ENCODE measurements at regions not wholly inside any gene's neighbourhood (a gene's known extent, or its start where the extent isn't known, plus 50 kb on each side); places are given as distances from the start of the nearest gene placed in this dataset.

- DNase-seq, result no peak
- Mint-ChIP-seq H3K27ac (no peak overlapping the region), H3K27me3 (peaks cover 12% of the 10 kb centered on the region), H3K4me1 (no peaks in the 10 kb centered on the region), H3K9me3 (peaks cover 2% of the 10 kb centered on the region), H3K36me3 (no peaks in the 10 kb centered on the region), H3K4me3 (no peak overlapping the region)
- no peak for ATAC-seq (ENCODE audit: low read depth)
- POLR2A ChIA-PET, result interaction anchor here (0.5 kb wide), 1 partner anchor 100 kb away, joined by 6 read pairs; no protein-coding TSS in a partner anchor
These were observed 216.4 kb upstream of the GJB5 start for GRCh38 chr1:34538481-34538880.

GRCh38 chr1:34547046-34547674 is 207.7 kb upstream of the GJB5 start:
- ATAC-seq (ENCODE audit: low read depth), result no peak
- no peak overlapping the region for H3K4me3 Mint-ChIP-seq
- H3K27me3 Mint-ChIP-seq, result peaks cover 4% of the 10 kb centered on the region
- H3K27ac Mint-ChIP-seq, result no peak overlapping the region
- POLR2A ChIA-PET, result no interaction called here
- H3K9me3 Mint-ChIP-seq, result peaks cover 1% of the 10 kb centered on the region
- H3K4me1 Mint-ChIP-seq, result no peaks in the 10 kb centered on the region
- no peak for DNase-seq
- no peaks in the 10 kb centered on the region for H3K36me3 Mint-ChIP-seq

GRCh38 chr1:34549199-34549598 is 205.6 kb upstream of the GJB5 start:
- Mint-ChIP-seq H3K4me1 (no peaks in the 10 kb centered on the region), H3K4me3 (no peak overlapping the region), H3K36me3 (no peaks in the 10 kb centered on the region), H3K9me3 (peaks cover 4% of the 10 kb centered on the region), H3K27ac (no peak overlapping the region), H3K27me3 (peaks cover 9% of the 10 kb centered on the region)
- ATAC-seq (ENCODE audit: low read depth) (no peak), DNase-seq (no peak)
- POLR2A ChIA-PET, result no interaction called here

- no peaks in the 10 kb centered on the region for H3K9me3 Mint-ChIP-seq
- H3K4me1 Mint-ChIP-seq, result no peaks in the 10 kb centered on the region
- POLR2A ChIA-PET, result no interaction called here
- ATAC-seq (ENCODE audit: low read depth) (no peak), DNase-seq (no peak)
- peaks cover 5% of the 10 kb centered on the region for H3K27me3 Mint-ChIP-seq
- H3K4me3 Mint-ChIP-seq, result no peak overlapping the region
- H3K27ac Mint-ChIP-seq, result no peak overlapping the region
- no peaks in the 10 kb centered on the region for H3K36me3 Mint-ChIP-seq
These were observed 176.5 kb upstream of the GJB5 start for GRCh38 chr1:34578306-34578705.

GRCh38 chr1:34582356-34582755 is 172.5 kb upstream of the GJB5 start:
- peaks cover 11% of the 10 kb centered on the region for H3K27me3 Mint-ChIP-seq
- POLR2A ChIA-PET, result no interaction called here
- ATAC-seq (ENCODE audit: low read depth) (no peak), DNase-seq (no peak)
- H3K4me3 Mint-ChIP-seq, result no peak overlapping the region
- H3K4me1 Mint-ChIP-seq, result no peaks in the 10 kb centered on the region
- H3K9me3 Mint-ChIP-seq, result no peaks in the 10 kb centered on the region
- no peak overlapping the region for H3K27ac Mint-ChIP-seq
- no peaks in the 10 kb centered on the region for H3K36me3 Mint-ChIP-seq

- no peak for DNase-seq
- no peaks in the 10 kb centered on the region for H3K4me1 Mint-ChIP-seq
These were observed 167.1 kb upstream of the GJB5 start for GRCh38 chr1:34587761-34588160.

GRCh38 chr1:34590211-34590623 is 164.6 kb upstream of the GJB5 start:
- ATAC-seq (ENCODE audit: low read depth) (no peak), DNase-seq (no peak)
- H3K4me3 Mint-ChIP-seq, result no peak overlapping the region
- POLR2A ChIA-PET, result no interaction called here
- no peaks in the 10 kb centered on the region for H3K9me3 Mint-ChIP-seq
- H3K4me1 Mint-ChIP-seq, result no peaks in the 10 kb centered on the region
- no peaks in the 10 kb centered on the region for H3K36me3 Mint-ChIP-seq
- H3K27me3 Mint-ChIP-seq, result peaks cover 6% of the 10 kb centered on the region
- no peak overlapping the region for H3K27ac Mint-ChIP-seq

More at GRCh38 chr1:34587761-34588160, 167.1 kb upstream of the GJB5 start:
- POLR2A ChIA-PET, result no interaction called here
- no peaks in the 10 kb centered on the region for H3K36me3 Mint-ChIP-seq
- H3K27ac Mint-ChIP-seq, result no peak overlapping the region
- H3K4me3 Mint-ChIP-seq, result no peak overlapping the region
- H3K27me3 Mint-ChIP-seq, result peaks cover 6% of the 10 kb centered on the region
- no peaks in the 10 kb centered on the region for H3K9me3 Mint-ChIP-seq
- no peak for ATAC-seq (ENCODE audit: low read depth)

- ATAC-seq (ENCODE audit: low read depth), result no peak
- no peaks in the 10 kb centered on the region for H3K36me3 Mint-ChIP-seq
These were observed 162.9 kb upstream of the GJB5 start for GRCh38 chr1:34591751-34592629.

GRCh38 chr1:34597877-34598514 is 156.9 kb upstream of the GJB5 start:
- peaks cover 7% of the 10 kb centered on the region for H3K27me3 Mint-ChIP-seq
- POLR2A ChIA-PET, result no interaction called here
- H3K4me3 Mint-ChIP-seq, result no peak overlapping the region
- no peaks in the 10 kb centered on the region for H3K36me3 Mint-ChIP-seq
- H3K4me1 Mint-ChIP-seq, result no peaks in the 10 kb centered on the region
- peak; percentile 65 for DNase-seq
- ATAC-seq (ENCODE audit: low read depth), result peak; percentile 30
- no peaks in the 10 kb centered on the region for H3K9me3 Mint-ChIP-seq
- H3K27ac Mint-ChIP-seq, result no peak overlapping the region

More at GRCh38 chr1:34591751-34592629, 162.9 kb upstream of the GJB5 start:
- Mint-ChIP-seq H3K4me3 (no peak overlapping the region), H3K27me3 (peaks cover 4% of the 10 kb centered on the region), H3K4me1 (no peaks in the 10 kb centered on the region), H3K9me3 (no peaks in the 10 kb centered on the region), H3K27ac (no peak overlapping the region)
- POLR2A ChIA-PET, result no interaction called here
- DNase-seq, result no peak

GRCh38 chr1:34602907-34603306 is 151.9 kb upstream of the GJB5 start:
- H3K36me3 Mint-ChIP-seq, result no peaks in the 10 kb centered on the region
- no peaks in the 10 kb centered on the region for H3K9me3 Mint-ChIP-seq
- no peak for DNase-seq
- H3K27ac Mint-ChIP-seq, result no peak overlapping the region
- peaks cover 3% of the 10 kb centered on the region for H3K27me3 Mint-ChIP-seq
- H3K4me1 Mint-ChIP-seq, result no peaks in the 10 kb centered on the region
- POLR2A ChIA-PET, result no interaction called here
- H3K4me3 Mint-ChIP-seq, result no peak overlapping the region
- ATAC-seq (ENCODE audit: low read depth), result no peak

GRCh38 chr1:34603594-34603993 is 151.3 kb upstream of the GJB5 start:
- DNase-seq (no peak), ATAC-seq (ENCODE audit: low read depth) (no peak)
- Mint-ChIP-seq H3K27me3 (peaks cover 2% of the 10 kb centered on the region), H3K4me3 (no peak overlapping the region), H3K27ac (no peak overlapping the region), H3K36me3 (no peaks in the 10 kb centered on the region), H3K4me1 (no peaks in the 10 kb centered on the region), H3K9me3 (no peaks in the 10 kb centered on the region)
- POLR2A ChIA-PET, result no interaction called here

- Mint-ChIP-seq H3K27me3 (peaks cover 6% of the 10 kb centered on the region), H3K27ac (no peak overlapping the region), H3K4me3 (no peak overlapping the region), H3K4me1 (no peaks in the 10 kb centered on the region), H3K9me3 (no peaks in the 10 kb centered on the region), H3K36me3 (no peaks in the 10 kb centered on the region)
- no peak for DNase-seq
- POLR2A ChIA-PET, result no interaction called here
- ATAC-seq (ENCODE audit: low read depth), result no peak
These were observed 148.3 kb upstream of the GJB5 start for GRCh38 chr1:34606504-34606903.

- DNase-seq, result no peak
- Mint-ChIP-seq H3K27ac (no peak overlapping the region), H3K4me1 (peaks cover 2% of the 10 kb centered on the region), H3K4me3 (no peak overlapping the region), H3K36me3 (no peaks in the 10 kb centered on the region), H3K9me3 (no peaks in the 10 kb centered on the region), H3K27me3 (peaks cover 12% of the 10 kb centered on the region)
- POLR2A ChIA-PET, result no interaction called here
- ATAC-seq (ENCODE audit: low read depth), result no peak
These were observed 144.8 kb upstream of the GJB5 start for GRCh38 chr1:34610063-34610462.

GRCh38 chr1:34611571-34611970 is 143.3 kb upstream of the GJB5 start:
- DNase-seq (no peak), ATAC-seq (ENCODE audit: low read depth) (no peak)
- Mint-ChIP-seq H3K9me3 (no peaks in the 10 kb centered on the region), H3K27me3 (peaks cover 15% of the 10 kb centered on the region), H3K4me1 (peaks cover 2% of the 10 kb centered on the region), H3K27ac (no peak overlapping the region), H3K4me3 (no peak overlapping the region), H3K36me3 (no peaks in the 10 kb centered on the region)
- POLR2A ChIA-PET, result no interaction called here
